ENCODE measurements at regions not wholly inside any gene's neighbourhood (a gene's known extent, or its start where the extent isn't known, plus 50 kb on each side); places are given as distances from the start of the nearest gene placed in this dataset.

DNA sequence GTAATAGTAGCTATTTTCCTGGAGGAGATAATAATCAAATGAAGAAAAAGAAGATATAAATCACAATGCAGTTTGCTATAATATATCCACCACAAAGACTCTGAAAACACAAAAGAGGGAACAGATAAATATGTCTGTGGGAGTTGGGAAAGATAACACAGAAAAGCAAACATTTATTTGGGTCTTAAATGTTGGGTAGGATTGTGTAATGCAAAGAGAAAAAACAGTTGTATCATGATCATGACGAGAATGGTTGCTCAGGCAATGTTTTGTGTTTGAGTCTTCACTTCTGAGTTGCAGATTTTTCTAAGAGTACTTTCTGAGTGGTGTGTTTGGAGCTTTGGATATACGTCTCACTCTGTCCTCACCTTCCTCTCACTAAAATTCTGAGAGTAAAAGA is 437.5 kb downstream of the TFEC start:
- no peak for TF ChIP-seq EZH2 (IDR thresholded peaks at IDR 0.05; ENCODE audit: borderline replicate concordance, low read depth, low read length, poor library complexity, severe bottlenecking)
- TF ChIP-seq, protein P1, sequence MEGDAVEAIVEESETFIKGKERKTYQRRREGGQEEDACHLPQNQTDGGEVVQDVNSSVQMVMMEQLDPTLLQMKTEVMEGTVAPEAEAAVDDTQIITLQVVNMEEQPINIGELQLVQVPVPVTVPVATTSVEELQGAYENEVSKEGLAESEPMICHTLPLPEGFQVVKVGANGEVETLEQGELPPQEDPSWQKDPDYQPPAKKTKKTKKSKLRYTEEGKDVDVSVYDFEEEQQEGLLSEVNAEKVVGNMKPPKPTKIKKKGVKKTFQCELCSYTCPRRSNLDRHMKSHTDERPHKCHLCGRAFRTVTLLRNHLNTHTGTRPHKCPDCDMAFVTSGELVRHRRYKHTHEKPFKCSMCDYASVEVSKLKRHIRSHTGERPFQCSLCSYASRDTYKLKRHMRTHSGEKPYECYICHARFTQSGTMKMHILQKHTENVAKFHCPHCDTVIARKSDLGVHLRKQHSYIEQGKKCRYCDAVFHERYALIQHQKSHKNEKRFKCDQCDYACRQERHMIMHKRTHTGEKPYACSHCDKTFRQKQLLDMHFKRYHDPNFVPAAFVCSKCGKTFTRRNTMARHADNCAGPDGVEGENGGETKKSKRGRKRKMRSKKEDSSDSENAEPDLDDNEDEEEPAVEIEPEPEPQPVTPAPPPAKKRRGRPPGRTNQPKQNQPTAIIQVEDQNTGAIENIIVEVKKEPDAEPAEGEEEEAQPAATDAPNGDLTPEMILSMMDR (conservative IDR thresholded peaks at IDR 0.05; ENCODE audit: low read depth, low read length), result no peak

Measured in A673 (cell line).